KMS-11 (cell line): ENCODE measurements at regions not wholly inside any gene's neighbourhood (a gene's known extent, or its start where the extent isn't known, plus 50 kb on each side); places are given as distances from the start of the nearest gene placed in this dataset.

Source experiments
- H2AFZ ChIP-seq: fragments of 200-600 bp; sonication (generic); 2 replicates; pipeline ENCODE4 v1.6.1; 2016; ENCODE audit warnings: antibody characterized with exemption, mixed run types, low read depth
- H3K27ac ChIP-seq: fragments of 200-600 bp; sonication (generic); 2 replicates; pipeline ENCODE4 v1.6.1; 2016; ENCODE audit warnings: mild to moderate bottlenecking, mixed run types
- H3K27me3 ChIP-seq: fragments of 200-600 bp; sonication (generic); 2 replicates; pipeline ENCODE4 v1.6.1; 2017; ENCODE audit warnings: mild to moderate bottlenecking, low read depth, mixed run types, moderate library complexity; ENCODE audit not compliant: insufficient read depth
- H3K36me3 ChIP-seq: fragments of 200-600 bp; sonication (generic); 2 replicates; pipeline ENCODE4 v1.6.1; 2017; ENCODE audit warnings: mild to moderate bottlenecking, mixed run types; ENCODE audit not compliant: insufficient read depth
- H3K4me1 ChIP-seq: fragments of 200-600 bp; sonication (generic); 2 replicates; pipeline ENCODE4 v1.6.1; 2016; ENCODE audit warnings: mild to moderate bottlenecking, low read depth, mixed run types; ENCODE audit not compliant: poor library complexity, severe bottlenecking
- H3K4me2 ChIP-seq: fragments of 200-600 bp; sonication (generic); 2 replicates; pipeline ENCODE4 v1.7.0; 2016; ENCODE audit warnings: mild to moderate bottlenecking, mixed run types
- H3K4me3 ChIP-seq: fragments of 200-600 bp; sonication (generic); IDR thresholded peaks from 2 replicates; pipeline ENCODE4 v1.6.1; 2017; ENCODE audit warnings: low read depth, low read length, mixed read lengths; ENCODE audit not compliant: insufficient read depth
- H3K79me2 ChIP-seq: fragments of 200-600 bp; sonication (generic); 2 replicates; pipeline ENCODE4 v1.6.1; 2016; ENCODE audit warnings: low read depth, mixed run types; ENCODE audit not compliant: insufficient read depth
- H3K9ac ChIP-seq: fragments of 200-600 bp; sonication (generic); 2 replicates; pipeline ENCODE4 v1.6.1; 2016; ENCODE audit warnings: mild to moderate bottlenecking, mixed run types
- H4K20me1 ChIP-seq: fragments of 200-600 bp; sonication (generic); 2 replicates; pipeline ENCODE4 v1.6.1; 2016; ENCODE audit warnings: mild to moderate bottlenecking, mixed run types; ENCODE audit not compliant: insufficient read depth
- TF ChIP-seq, protein P1 (sequence below): fragments of 200-600 bp; sonication (generic); conservative IDR thresholded peaks from 2 replicates; pipeline ENCODE4 v1.6.1; 2017; ENCODE audit warnings: low read depth, mild to moderate bottlenecking, antibody characterized with exemption, low read length, moderate library complexity, mixed read lengths

DNA sequence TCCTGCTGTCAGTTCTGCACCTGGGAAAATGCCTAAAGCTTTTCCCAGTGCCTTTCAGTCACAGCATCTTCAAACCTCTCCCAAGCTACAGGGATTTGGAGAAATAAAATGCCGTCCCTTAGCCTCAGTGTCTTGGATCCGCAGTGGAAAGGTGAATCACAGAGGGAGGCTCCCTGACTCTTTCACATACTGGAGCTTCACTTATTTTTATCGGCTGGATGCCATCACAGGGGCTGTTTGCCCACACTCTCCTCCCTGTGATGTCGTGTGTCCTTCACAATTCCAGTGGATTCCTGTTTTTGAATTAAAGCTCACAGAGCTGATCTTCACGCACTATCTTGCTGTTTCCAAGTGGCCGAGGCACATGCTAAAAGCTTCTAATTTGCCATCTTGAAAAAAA, 1303.1 kb upstream of the DDX18 start:
- Histone ChIP-seq H3K4me3 (no peak overlapping the region), H2AFZ (no peak overlapping the region)
- TF ChIP-seq, protein P1, sequence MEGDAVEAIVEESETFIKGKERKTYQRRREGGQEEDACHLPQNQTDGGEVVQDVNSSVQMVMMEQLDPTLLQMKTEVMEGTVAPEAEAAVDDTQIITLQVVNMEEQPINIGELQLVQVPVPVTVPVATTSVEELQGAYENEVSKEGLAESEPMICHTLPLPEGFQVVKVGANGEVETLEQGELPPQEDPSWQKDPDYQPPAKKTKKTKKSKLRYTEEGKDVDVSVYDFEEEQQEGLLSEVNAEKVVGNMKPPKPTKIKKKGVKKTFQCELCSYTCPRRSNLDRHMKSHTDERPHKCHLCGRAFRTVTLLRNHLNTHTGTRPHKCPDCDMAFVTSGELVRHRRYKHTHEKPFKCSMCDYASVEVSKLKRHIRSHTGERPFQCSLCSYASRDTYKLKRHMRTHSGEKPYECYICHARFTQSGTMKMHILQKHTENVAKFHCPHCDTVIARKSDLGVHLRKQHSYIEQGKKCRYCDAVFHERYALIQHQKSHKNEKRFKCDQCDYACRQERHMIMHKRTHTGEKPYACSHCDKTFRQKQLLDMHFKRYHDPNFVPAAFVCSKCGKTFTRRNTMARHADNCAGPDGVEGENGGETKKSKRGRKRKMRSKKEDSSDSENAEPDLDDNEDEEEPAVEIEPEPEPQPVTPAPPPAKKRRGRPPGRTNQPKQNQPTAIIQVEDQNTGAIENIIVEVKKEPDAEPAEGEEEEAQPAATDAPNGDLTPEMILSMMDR, result no peak

DNA sequence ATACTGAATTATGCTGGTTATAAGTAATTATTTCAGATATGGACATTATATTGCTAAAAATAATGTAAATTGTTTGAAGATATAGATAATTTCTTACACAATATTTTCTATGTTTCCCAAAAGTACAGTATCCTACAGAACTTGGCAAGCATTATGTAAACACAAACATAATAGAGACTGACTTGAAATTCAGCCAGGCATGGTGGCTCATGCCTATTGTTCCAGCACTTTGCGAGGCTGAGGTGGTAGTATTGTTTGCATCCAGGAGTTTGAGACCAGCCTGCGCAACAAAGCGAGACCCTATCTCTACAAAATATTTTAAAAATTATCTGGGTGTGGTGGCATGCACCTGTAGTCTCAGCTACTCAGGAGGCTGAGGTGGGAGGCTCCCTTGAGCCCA, 1300.5 kb upstream of the DDX18 start:
- Histone ChIP-seq H3K27ac (no peak overlapping the region), H3K36me3 (no peaks in the 10 kb centered on the region)
- TF ChIP-seq, protein P1, result no peak

More for the DNA sequence above, 1303.1 kb upstream of the DDX18 start:
- H3K27ac ChIP-seq, result no peak overlapping the region
- no peaks in the 10 kb centered on the region for H3K4me1 ChIP-seq
- H3K27me3 ChIP-seq, result no peaks in the 10 kb centered on the region
- H3K4me2 ChIP-seq, result no peak overlapping the region
- no peaks in the 10 kb centered on the region for H4K20me1 ChIP-seq
- no peaks in the 10 kb centered on the region for H3K36me3 ChIP-seq
- no peak overlapping the region for H3K9ac ChIP-seq
- no peaks in the 10 kb centered on the region for H3K79me2 ChIP-seq

DNA sequence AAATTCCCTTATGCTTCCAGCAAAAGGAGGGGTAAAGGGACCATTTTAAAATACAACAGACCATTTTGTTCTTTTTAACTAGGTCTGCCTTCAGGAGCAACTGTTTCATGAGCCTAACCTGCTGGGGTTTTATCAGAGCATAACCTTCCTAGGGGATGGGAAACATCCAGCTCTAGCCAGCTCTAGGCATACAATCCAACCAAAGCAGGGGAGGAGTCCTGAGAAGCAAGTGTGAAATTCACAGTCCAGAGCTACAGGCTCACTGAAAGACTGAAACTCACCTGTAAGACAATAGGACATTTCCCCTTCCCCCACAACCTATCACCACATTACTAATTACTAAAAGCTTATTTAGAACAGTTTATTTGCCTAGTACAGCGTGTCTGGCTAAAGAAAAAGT, 1296.6 kb upstream of the DDX18 start:
- H3K27ac ChIP-seq, result no peak overlapping the region
- TF ChIP-seq, protein P1, result no peak
- no peaks in the 10 kb centered on the region for H4K20me1 ChIP-seq
- H3K79me2 ChIP-seq, result no peaks in the 10 kb centered on the region
- no peaks in the 10 kb centered on the region for H3K27me3 ChIP-seq
- no peak overlapping the region for H3K9ac ChIP-seq
- H3K4me3 ChIP-seq, result no peak overlapping the region
- no peak overlapping the region for H2AFZ ChIP-seq
- H3K36me3 ChIP-seq, result no peaks in the 10 kb centered on the region
- no peaks in the 10 kb centered on the region for H3K4me1 ChIP-seq
- H3K4me2 ChIP-seq, result no peak overlapping the region

More for the DNA sequence above, 1300.5 kb upstream of the DDX18 start:
- H3K4me3 ChIP-seq, result no peak overlapping the region
- H3K27me3 ChIP-seq, result no peaks in the 10 kb centered on the region
- H3K4me2 ChIP-seq, result no peak overlapping the region
- H3K79me2 ChIP-seq, result no peaks in the 10 kb centered on the region
- no peak overlapping the region for H2AFZ ChIP-seq
- H3K9ac ChIP-seq, result no peak overlapping the region
- H3K4me1 ChIP-seq, result no peaks in the 10 kb centered on the region
- no peaks in the 10 kb centered on the region for H4K20me1 ChIP-seq

DNA sequence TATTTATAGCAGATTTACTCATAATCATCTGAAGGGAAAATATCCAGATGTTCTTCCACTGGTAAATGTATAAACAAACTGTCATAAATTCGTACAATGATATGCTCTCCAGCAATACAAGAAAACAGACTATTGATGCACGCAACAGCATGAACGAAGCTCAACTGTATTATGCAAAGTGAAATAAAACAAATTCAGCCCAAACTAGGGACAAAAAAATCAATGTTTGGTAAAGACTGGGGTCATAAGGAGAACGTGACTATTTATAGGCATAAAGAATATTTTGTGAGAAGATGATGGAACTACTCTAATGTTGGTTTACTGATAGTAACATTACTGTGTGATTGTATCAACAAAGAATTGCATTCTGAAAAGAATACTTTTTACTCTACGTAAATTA, 1276.7 kb upstream of the DDX18 start:
- H3K36me3 ChIP-seq, result no peaks in the 10 kb centered on the region
- H3K27me3 ChIP-seq, result no peaks in the 10 kb centered on the region
- no peaks in the 10 kb centered on the region for H3K79me2 ChIP-seq
- no peaks in the 10 kb centered on the region for H3K4me1 ChIP-seq
- no peak overlapping the region for H3K4me2 ChIP-seq
- no peak overlapping the region for H2AFZ ChIP-seq
- H3K9ac ChIP-seq, result no peak overlapping the region
- H4K20me1 ChIP-seq, result no peaks in the 10 kb centered on the region
- TF ChIP-seq, protein P1, result no peak
- H3K4me3 ChIP-seq, result no peak overlapping the region
- no peak overlapping the region for H3K27ac ChIP-seq
